IMR-90 (cell line): ENCODE measurements at regions not wholly inside any gene's neighbourhood (a gene's known extent, or its start where the extent isn't known, plus 50 kb on each side); places are given as distances from the start of the nearest gene placed in this dataset.

Experiments
- ATAC-seq: fragments of 200-7000 bp; cut with Tn5 transposase; 2 replicates; pipeline ENCODE4 v1.9.1; 2020; ENCODE audit warnings: low read depth, mild to moderate bottlenecking, moderate library complexity
- BruUV-seq: library from RNA; stranded (reverse); fragments of 400-500 nt; replicated peaks from 2 replicates; lab custom pipeline; 2021; lab: Mats Ljungman, UMichigan
- CTCF ChIA-PET: fragments of 300-600 bp; formaldehyde crosslinking; extraction: SDS; loops from one replicate; lab custom pipeline; 2021; ENCODE audit warnings: antibody characterized with exemption; lab: Yijun Ruan, JAX
- POLR2A ChIA-PET: fragments of 300-600 bp; sonication (Branson Sonifier 250); formaldehyde crosslinking; loops from one replicate; lab custom pipeline; 2022; ENCODE audit warnings: antibody characterized with exemption; ENCODE audit not compliant: unreplicated experiment; lab: Charles Lee
- DNase-seq: peaks from one replicate; pipeline ENCODE4 v3.0.0; 2013
- H2AFZ ChIP-seq: replicated peaks from 2 replicates; pipeline ENCODE3; 2013; ENCODE audit warnings: low read length, mild to moderate bottlenecking; ENCODE audit not compliant: poor library complexity
- H2AK5ac ChIP-seq: 2 replicates; pipeline ENCODE4 v1.6.1; 2013; ENCODE audit warnings: low read depth, low read length, inconsistent platforms
- H2AK9ac ChIP-seq: replicated peaks from 2 replicates; pipeline ENCODE3; 2013; ENCODE audit warnings: mild to moderate bottlenecking, low read depth, low read length, moderate library complexity; ENCODE audit not compliant: poor library complexity
- H2BK120ac ChIP-seq: 2 replicates; pipeline ENCODE4 v1.6.1; 2013; ENCODE audit warnings: low read depth, low read length, inconsistent platforms
- H2BK15ac ChIP-seq: 3 replicates; pipeline ENCODE4 v1.6.1; 2013; ENCODE audit warnings: low read depth, low read length, inconsistent platforms
- H2BK20ac ChIP-seq: 2 replicates; pipeline ENCODE4 v1.6.1; 2013; ENCODE audit warnings: low read depth, mild to moderate bottlenecking, inconsistent platforms, low read length, moderate library complexity
- H2BK5ac ChIP-seq: 2 replicates; pipeline ENCODE4 v1.6.1; 2013; ENCODE audit warnings: mild to moderate bottlenecking, low read depth, low read length, inconsistent platforms; ENCODE audit not compliant: poor library complexity, severe bottlenecking
- H3K14ac ChIP-seq: replicated peaks from 2 replicates; pipeline ENCODE4 v1.6.1; 2013; ENCODE audit warnings: low read depth, low read length, inconsistent platforms
- H3K18ac ChIP-seq: 2 replicates; pipeline ENCODE4 v1.6.1; 2013; ENCODE audit warnings: low read depth, low read length, control low read depth
- H3K23ac ChIP-seq: 2 replicates; pipeline ENCODE4 v1.6.1; 2013; ENCODE audit warnings: low read depth, low read length, inconsistent platforms
- H3K27ac ChIP-seq: 2 replicates; pipeline ENCODE4 v1.5.1; 2013; ENCODE audit warnings: mild to moderate bottlenecking, control low read depth, low read length; ENCODE audit not compliant: insufficient read depth
- H3K27me3 ChIP-seq: 2 replicates; pipeline ENCODE4 v1.6.1; 2013; ENCODE audit warnings: low read length; ENCODE audit not compliant: control insufficient read depth, insufficient read depth
- H3K36me3 ChIP-seq: 2 replicates; pipeline ENCODE4 v1.6.1; 2013; ENCODE audit warnings: low read length, mixed read lengths; ENCODE audit not compliant: control insufficient read depth, insufficient read depth
- H3K4ac ChIP-seq: 2 replicates; pipeline ENCODE4 v1.6.1; 2013; ENCODE audit warnings: low read depth, low read length, inconsistent platforms
- H3K4me1 ChIP-seq: 2 replicates; pipeline ENCODE4 v1.6.1; 2013; ENCODE audit warnings: low read length, mixed read lengths; ENCODE audit not compliant: control insufficient read depth, insufficient read depth
- H3K4me2 ChIP-seq: 2 replicates; pipeline ENCODE4 v1.6.1; 2013; ENCODE audit warnings: low read depth, mild to moderate bottlenecking, control low read depth, low read length, moderate library complexity
- H3K4me3 ChIP-seq: 2 replicates; pipeline ENCODE4 v1.5.1; 2013; ENCODE audit warnings: low read depth, mild to moderate bottlenecking, control low read depth, low read length, moderate library complexity; ENCODE audit not compliant: insufficient read depth
- H3K56ac ChIP-seq: 2 replicates; pipeline ENCODE4 v1.6.1; 2013; ENCODE audit warnings: low read length, inconsistent platforms; ENCODE audit not compliant: insufficient read depth; ENCODE audit errors: extremely low read depth
- H3K79me1 ChIP-seq, 2 experiments: 2 replicates each; pipeline ENCODE4 v1.6.1; 2013; ENCODE audit warnings: low read length in 2 of 2, inconsistent platforms in 1 of 2, low read depth in 1 of 2
- H3K9ac ChIP-seq: 2 replicates; pipeline ENCODE4 v1.6.1; 2013; ENCODE audit warnings: low read depth, low read length, control low read depth
- H3K9me1 ChIP-seq: 2 replicates; pipeline ENCODE4 v1.6.1; 2013; ENCODE audit warnings: low read length, inconsistent platforms; ENCODE audit not compliant: insufficient read depth
- H3K9me3 ChIP-seq: 2 replicates; pipeline ENCODE4 v1.6.1; 2013; ENCODE audit warnings: low read length; ENCODE audit not compliant: control insufficient read depth, insufficient read depth
- H4K20me1 ChIP-seq: 2 replicates; pipeline ENCODE4 v1.6.1; 2013; ENCODE audit warnings: low read length, inconsistent platforms; ENCODE audit not compliant: insufficient read depth
- H4K5ac ChIP-seq: 2 replicates; pipeline ENCODE4 v1.6.1; 2013; ENCODE audit warnings: mild to moderate bottlenecking, low read depth, low read length, control low read depth
- H4K8ac ChIP-seq, 2 experiments: 2 replicates each; pipeline ENCODE4 v1.6.1; 2013; ENCODE audit warnings: low read depth in 2 of 2, low read length in 2 of 2, control low read depth in 1 of 2, inconsistent platforms in 1 of 2
- H4K91ac ChIP-seq: 2 replicates; pipeline ENCODE4 v1.6.1; 2013; ENCODE audit warnings: low read depth, low read length, inconsistent platforms; ENCODE audit not compliant: insufficient read depth
- BHLHE40 ChIP-seq: fragments of 150-350 bp; IDR thresholded peaks from 2 replicates; pipeline ENCODE4 v1.6.1; 2016; ENCODE audit warnings: mild to moderate bottlenecking, low read depth, low read length
- CEBPB ChIP-seq: IDR thresholded peaks from 2 replicates; pipeline ENCODE4 v1.6.1; 2012; ENCODE audit warnings: low read depth, low read length, improper control_type of control experiment
- CHD1 ChIP-seq: IDR thresholded peaks from 2 replicates; pipeline ENCODE4 v1.6.1; 2012; ENCODE audit warnings: low read depth, low read length, improper control_type of control experiment
- CTCF ChIP-seq: conservative IDR thresholded peaks from 2 replicates; pipeline ENCODE4 v1.5.1; 2012; ENCODE audit warnings: mild to moderate bottlenecking, low read depth, low read length, improper control_type of control experiment
- MAFK ChIP-seq: IDR thresholded peaks from 2 replicates; pipeline ENCODE4 v1.6.1; 2012; ENCODE audit warnings: low read depth, low read length, improper control_type of control experiment
- MAZ ChIP-seq: IDR thresholded peaks from 2 replicates; pipeline ENCODE4 v1.6.1; 2012; ENCODE audit warnings: low read depth, mild to moderate bottlenecking, low read length, improper control_type of control experiment, moderate library complexity, borderline replicate concordance
- MXI1 ChIP-seq: IDR thresholded peaks from 2 replicates; pipeline ENCODE4 v1.6.1; 2012; ENCODE audit warnings: low read depth, mild to moderate bottlenecking, low read length, moderate library complexity, borderline replicate concordance
- NFE2L2 ChIP-seq: fragments of 150-350 bp; IDR thresholded peaks from 2 replicates; pipeline ENCODE4 v1.6.1; 2016; ENCODE audit warnings: low read depth, mild to moderate bottlenecking, low read length
- RAD21 ChIP-seq: IDR thresholded peaks from 2 replicates; pipeline ENCODE4 v1.6.1; 2012; ENCODE audit warnings: low read length, improper control_type of control experiment
- RCOR1 ChIP-seq: IDR thresholded peaks from 2 replicates; pipeline ENCODE4 v1.6.1; 2012; ENCODE audit warnings: mild to moderate bottlenecking, low read length, improper control_type of control experiment; ENCODE audit not compliant: insufficient replicate concordance
- RFX5 ChIP-seq: IDR thresholded peaks from 2 replicates; pipeline ENCODE4 v1.8.0; 2012; ENCODE audit warnings: low read depth, mild to moderate bottlenecking, low read length, moderate library complexity
- SMC3 ChIP-seq: fragments of 150-350 bp; IDR thresholded peaks from 2 replicates; pipeline ENCODE4 v1.6.1; 2016; ENCODE audit warnings: low read depth, mild to moderate bottlenecking, antibody characterized with exemption, low read length, moderate library complexity
- USF2 ChIP-seq: fragments of 150-350 bp; IDR thresholded peaks from 2 replicates; pipeline ENCODE4 v1.6.1; 2017; ENCODE audit warnings: mild to moderate bottlenecking, antibody characterized with exemption, low read length, low read depth
- WGBS, 2 experiments: methylation state at CpG; one replicate each; pipeline versions ENCODE4 v1.1.5 to v1.1.7; 2013; ENCODE audit warnings: missing lambda C conversion rate in 2 of 2; ENCODE audit not compliant: insufficient read length in 1 of 2; ENCODE audit errors: extremely low coverage in 2 of 2; 5-methylcytosine and 5-hydroxymethylcytosine counted together
- dilution Hi-C: fragments of 300-500 bp; cut with HindIII; formaldehyde crosslinking; loops from one replicate; pipeline ENCODE4 v1.14.3; 2018; ENCODE audit warnings: low sequenced_read_pairs; ENCODE audit not compliant: unreplicated experiment
- in situ Hi-C: fragments of 300-500 bp; cut with MboI; formaldehyde crosslinking; loops from 3 replicates; pipeline ENCODE4 v1.14.3; 2019; ENCODE audit warnings: low sequenced_read_pairs, inconsistent platforms, mixed read lengths
- intact Hi-C: fragments of 100-400 bp; cut with micrococcal nuclease; formaldehyde crosslinking; loops from 2 replicates; pipeline ENCODE4 v1.10.0; 2022
- TF ChIP-seq, protein P1 (sequence below): fragments of 150-350 bp; IDR thresholded peaks from 2 replicates; pipeline ENCODE4 v1.6.1; 2016; ENCODE audit warnings: low read depth, mild to moderate bottlenecking, low read length, moderate library complexity, borderline replicate concordance

- Histone ChIP-seq H2BK120ac (no peak overlapping the region), H3K14ac (no peak overlapping the region), H4K5ac (no peak overlapping the region), H4K91ac (no peak overlapping the region), H4K20me1 (no peaks in the 10 kb centered on the region), H3K9ac (no peak overlapping the region), H3K23ac (no peak overlapping the region), H3K56ac (no peak overlapping the region), H4K8ac (no peak overlapping the region), H3K4me1 (peaks cover 3% of the 10 kb centered on the region; the same call in 1 of the 2 replicates), H2BK20ac (no peak overlapping the region), H3K4me3 (no peak overlapping the region), H2AFZ (no peak overlapping the region), H3K4ac (no peak overlapping the region), H3K9me3 (no peaks in the 10 kb centered on the region), H3K4me2 (no peak overlapping the region), H2AK5ac (peak overlapping the region; percentile 37; the same call in 1 of the 2 replicates), H2BK15ac (no peak overlapping the region), H2AK9ac (no peak overlapping the region), H3K79me1 (no peaks in the 10 kb centered on the region), H3K27ac (no peak overlapping the region), H3K18ac (no peak overlapping the region), H3K27me3 (no peaks in the 10 kb centered on the region; the same call in 1 of the 2 replicates), H3K9me1 (0 out of 2 replicates have a peak, but pooled peaks cover 4% of the 10 kb centered on the region), H3K36me3 (no peaks in the 10 kb centered on the region), H2BK5ac (no peak overlapping the region)
- TF ChIP-seq USF2: no peak
- no peak for TF ChIP-seq BHLHE40
- TF ChIP-seq SMC3: no peak
- TF ChIP-seq, protein P1, sequence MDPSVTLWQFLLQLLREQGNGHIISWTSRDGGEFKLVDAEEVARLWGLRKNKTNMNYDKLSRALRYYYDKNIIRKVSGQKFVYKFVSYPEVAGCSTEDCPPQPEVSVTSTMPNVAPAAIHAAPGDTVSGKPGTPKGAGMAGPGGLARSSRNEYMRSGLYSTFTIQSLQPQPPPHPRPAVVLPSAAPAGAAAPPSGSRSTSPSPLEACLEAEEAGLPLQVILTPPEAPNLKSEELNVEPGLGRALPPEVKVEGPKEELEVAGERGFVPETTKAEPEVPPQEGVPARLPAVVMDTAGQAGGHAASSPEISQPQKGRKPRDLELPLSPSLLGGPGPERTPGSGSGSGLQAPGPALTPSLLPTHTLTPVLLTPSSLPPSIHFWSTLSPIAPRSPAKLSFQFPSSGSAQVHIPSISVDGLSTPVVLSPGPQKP: no peak
- TF ChIP-seq CTCF: no peak
- TF ChIP-seq RAD21: no peak
- no peak for TF ChIP-seq MAZ
- no peak for TF ChIP-seq MXI1
- TF ChIP-seq CHD1: no peak
- TF ChIP-seq MAFK: no peak
- TF ChIP-seq RCOR1: no peak
- TF ChIP-seq CEBPB: no peak
- TF ChIP-seq NFE2L2: no peak
- no peak for TF ChIP-seq RFX5
- intact Hi-C loops (no loop called here), dilution Hi-C loops (no loop called here), in situ Hi-C loops (no loop called here)
- POLR2A ChIA-PET: no interaction called here
- no peak for DNase-seq
- no CpG with 5 or more reads among the region's 3 CpGs for WGBS, 2 experiments
- no TSS peak for BruUV-seq
- CTCF ChIA-PET: no interaction called here
- no peak for ATAC-seq
Measured at GRCh38 chr5:135107986-135108385, 74.0 kb upstream of the PITX1 start.
